DMS79 treated with DMSO at 0.1 percent for 48 hours (cell line): ENCODE measurements at regions not wholly inside any gene's neighbourhood (a gene's known extent, or its start where the extent isn't known, plus 50 kb on each side); places are given as distances from the start of the nearest gene placed in this dataset.

Source experiments
- DNase-seq: peaks from one replicate; lab custom pipeline; 2025; lab: John Stamatoyannopoulos, UW

DNA sequence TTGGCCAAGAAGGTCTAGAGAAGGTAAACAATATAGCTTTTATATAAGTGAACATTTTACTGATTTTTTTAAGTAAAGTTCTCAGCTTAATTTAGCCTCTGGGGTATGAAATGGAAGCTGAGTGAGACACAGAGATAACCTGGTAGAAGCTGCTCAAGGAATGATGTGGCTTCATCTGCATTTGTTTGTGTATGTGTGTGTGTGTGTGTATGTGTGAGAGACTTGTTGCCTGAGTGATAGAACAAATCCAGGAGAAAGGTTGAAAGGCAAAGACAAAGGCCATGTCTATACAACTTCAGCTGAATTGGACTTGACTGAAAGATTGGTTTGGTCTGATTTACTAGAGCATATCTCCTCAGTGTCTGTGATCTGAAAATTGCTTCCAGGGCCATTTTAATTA, 63.6 kb downstream of the PCDH7 start:
- DNase-seq: no peak

DNA sequence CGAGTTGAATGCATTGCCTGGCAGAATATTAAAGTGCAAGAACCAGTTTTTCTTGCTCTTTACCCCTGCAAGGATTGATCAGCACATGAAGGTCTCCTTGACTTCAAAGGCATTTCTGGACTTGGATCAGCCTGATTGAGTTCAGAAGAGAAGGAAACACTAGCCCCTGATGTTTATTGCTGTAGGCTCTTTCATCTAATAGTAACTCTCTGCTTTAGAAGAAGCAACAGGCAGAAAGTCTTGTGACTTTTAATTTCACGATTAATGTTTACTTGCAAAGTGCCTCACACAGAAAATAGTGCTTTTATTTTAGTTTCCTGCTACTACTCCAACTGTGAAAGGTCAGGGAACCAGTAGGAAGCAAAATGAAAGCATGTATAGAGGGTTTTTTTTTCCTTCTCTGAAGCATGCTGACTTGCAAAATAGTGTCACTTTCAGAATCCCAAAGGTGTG, 69.1 kb downstream of the PCDH7 start:
- DNase-seq: no peak

DNA sequence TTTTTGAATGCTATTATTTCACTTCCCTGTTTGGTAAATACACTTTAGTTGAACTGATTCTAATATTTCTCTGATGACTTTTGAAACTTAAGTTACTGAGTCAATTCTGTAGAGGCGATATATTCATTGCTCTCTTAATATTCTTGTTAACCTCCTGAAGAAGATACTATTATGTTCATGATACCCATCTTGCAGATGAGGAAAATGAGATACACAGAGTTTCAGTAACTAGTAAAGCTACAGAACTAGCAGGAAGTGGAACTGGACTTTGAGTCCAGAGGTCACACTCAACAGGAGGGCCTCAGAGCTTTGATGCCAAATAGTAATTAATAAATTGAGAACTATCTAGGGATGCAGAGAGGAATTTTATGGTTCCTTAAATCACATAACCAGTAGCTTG, 70.0 kb downstream of the PCDH7 start:
- DNase-seq: no peak

DNA sequence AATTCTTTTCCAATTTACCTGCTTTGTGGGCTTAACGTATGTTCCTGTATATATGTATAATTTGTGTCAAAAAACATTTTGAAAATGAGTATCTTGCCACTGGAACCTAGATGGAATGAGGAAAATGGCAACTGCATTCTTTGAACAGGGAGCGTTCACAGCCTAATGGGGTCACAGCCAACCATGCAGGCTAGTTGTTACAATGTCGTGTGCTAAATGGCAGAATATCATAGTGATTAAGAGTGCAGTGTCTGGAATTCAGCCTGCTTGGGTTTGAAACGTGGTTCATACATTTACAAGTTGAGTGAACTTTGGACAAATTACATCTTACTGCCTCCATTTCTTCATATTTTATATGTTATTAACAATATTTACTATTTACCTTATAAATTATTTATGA, 70.8 kb downstream of the PCDH7 start:
- no peak for DNase-seq

DNA sequence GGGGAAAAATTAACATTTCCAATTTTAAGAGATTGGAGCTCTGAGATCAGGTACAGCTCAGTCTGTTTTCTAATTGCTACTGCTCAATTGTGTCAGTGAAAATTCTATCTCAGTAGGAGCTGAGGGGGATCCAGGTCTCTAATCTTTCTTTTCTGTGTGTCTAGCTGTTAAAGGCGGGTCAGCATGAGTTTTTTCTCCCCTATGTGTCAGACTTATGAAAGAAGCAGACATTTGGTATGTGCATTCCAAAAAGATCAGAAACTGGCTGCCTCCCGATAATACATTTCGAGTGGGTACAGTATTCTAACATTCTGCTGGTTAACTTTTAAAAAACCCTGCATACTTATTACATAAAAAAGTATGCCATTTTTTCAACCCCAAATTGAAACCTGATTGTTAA, 72.4 kb downstream of the PCDH7 start:
- DNase-seq: no peak

DNA sequence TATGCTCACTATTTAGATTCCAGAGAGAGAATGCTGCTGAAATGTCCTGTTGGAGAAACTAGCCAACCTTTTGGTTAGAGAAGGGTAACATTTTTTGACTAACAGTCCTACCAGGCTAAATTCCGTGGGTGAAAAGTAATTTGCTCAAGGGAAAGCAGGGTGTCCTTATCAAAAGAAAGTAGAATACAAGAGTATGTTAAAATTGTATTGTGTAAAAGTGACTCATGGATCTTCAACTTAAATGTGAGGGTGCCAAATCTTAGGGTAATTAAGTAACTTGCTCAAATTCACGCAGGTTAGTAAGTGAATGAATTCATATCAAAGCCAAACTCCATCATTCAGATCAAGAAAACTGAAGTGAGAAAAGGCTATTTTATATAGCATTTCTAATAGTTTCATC, 81.7 kb downstream of the PCDH7 start:
- no peak for DNase-seq

DNA sequence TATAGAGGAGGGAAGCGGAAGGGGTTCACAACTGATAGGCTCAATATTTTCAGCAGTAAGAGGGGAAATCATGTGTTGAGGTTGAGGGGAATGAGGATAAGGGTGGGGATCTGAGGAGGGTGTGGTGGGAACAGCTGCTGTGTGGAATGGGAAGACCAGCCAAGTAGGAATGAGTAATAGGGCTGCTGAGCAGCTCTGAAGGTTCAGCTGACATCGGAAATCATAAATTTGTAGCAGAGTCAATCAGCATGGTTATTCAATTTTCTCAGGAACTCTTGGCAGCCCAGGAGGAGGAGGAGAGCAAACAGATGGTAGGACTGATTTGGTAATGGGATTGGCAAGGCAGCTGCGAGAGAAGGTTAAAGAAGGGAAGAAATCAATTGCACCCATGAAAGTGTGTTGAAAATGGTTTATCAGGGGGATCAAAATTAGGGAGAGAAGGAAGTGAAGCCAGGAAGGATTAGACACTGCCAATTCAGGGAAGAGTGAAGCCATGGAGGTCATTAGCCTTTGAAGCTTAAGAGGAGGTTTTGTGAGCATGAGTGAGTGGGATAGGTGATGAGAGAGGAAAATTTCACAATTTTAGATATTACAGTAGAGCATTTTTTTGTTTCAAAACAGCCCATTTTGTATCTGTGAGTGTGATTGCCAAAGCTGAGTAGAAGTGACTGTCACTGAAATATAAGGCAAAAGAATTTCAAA, 82.6 kb downstream of the PCDH7 start:
- no peak for DNase-seq

DNA sequence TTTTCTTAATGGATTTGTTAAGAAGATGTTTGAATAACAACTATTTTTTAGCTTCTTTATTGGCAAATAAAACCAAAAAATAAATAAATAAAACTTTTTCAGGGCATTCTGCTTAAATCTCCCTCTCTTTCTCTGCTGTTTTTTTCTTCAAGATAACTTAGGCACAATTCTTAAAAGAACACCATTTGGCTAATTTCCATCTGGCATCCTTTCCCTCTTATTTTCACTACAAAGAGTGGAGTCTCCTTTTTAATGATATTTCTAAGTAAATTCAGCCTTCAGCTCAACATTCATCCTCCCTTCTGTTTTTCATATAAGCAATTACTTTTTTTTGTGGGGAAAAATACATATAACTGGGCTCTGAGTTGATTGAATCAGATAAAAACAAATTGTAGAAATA, 88.1 kb downstream of the PCDH7 start:
- DNase-seq: no peak

DNA sequence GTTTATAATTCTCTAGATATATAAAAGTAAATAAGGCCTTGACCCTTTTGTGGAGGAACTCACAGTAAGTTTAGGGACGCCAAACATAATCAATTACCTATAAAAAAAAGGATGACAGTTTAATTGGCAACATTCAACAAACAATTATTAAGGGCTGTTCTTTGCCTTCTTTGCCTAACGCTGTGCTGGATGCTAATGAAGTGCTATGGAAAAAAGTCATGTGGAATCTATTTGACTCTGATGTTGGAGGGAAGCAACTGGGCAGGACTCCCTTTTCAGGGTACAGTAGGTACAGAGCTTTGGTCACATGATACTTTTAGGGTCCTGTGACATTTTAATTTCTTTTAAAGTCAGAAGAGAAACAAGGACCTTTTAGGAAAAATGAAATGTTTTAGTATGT, 91.1 kb downstream of the PCDH7 start:
- no peak for DNase-seq

DNA sequence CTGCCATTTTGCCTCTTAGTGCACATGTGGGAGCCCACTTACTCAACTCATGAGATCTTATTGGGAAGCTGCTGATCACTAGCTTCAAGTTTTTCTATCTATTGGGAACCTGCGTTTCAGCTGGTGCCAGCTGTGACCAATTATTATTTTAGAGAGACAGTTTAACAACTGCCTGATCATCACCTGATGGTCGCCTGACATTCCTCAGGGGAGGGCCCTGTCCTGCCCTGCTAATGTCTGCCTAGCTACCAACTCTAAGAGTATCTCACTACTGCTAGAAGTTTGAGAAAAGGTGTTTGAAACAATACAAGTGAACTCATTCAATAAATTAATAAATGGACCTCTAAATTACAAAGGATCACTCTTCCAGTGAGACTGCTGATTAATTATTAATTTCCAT, 95.5 kb downstream of the PCDH7 start:
- DNase-seq: no peak

DNA sequence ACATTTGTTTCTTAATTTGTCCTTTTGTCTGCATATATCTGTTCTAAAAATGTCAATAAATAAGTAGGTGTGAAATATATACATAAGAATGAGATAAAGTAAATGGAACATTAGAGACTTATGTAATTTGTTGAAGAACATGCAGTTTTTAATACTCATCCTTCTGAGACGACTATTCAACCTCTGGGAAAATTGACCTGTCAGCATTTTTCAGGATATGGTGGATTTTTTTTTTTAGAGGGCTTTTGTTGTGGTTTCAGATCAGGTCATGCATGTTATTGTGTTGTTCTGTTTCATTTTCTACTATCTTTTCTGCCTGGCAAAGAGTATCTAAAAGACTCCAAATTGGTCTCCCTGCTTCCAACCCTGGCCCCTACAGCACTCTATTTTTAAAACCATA, 97.3 kb downstream of the PCDH7 start:
- DNase-seq: no peak

DNA sequence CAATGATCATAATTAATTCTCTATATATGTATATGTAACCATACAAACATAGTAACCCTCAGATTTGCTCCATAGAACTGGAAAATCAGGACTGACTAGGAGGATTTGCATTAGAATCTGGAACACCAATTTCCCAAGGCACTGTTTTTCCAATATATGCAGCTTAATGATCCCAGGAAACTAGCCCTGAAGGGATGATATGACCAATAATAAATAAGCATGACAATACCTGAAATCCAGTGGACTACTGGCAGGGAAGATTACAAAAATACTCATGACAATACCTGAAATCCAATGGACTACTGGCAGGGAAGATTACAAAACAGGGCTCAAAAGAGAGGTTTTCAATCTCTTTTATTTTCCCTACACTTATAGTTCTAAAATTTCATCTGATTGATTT, 98.4 kb downstream of the PCDH7 start:
- no peak for DNase-seq

DNA sequence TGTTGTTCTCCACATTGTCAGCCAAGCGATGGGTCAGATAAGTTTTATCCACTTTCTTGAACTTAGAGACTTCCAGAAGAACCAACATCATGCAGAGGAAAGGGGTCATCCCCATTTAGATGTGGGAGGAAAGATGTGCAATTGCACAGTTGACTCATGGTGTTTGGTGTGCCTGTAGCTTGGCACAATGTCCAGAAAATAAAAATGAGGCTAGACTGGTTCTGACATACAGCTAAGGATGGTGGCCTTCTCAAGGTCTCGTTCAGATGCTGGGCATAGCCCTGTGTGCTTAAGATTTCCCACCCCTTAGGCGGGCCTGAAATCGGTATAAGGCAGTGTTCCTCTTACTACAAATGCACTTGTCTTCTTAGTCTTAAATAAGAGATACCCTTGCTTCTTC, 101.1 kb downstream of the PCDH7 start:
- no peak for DNase-seq

DNA sequence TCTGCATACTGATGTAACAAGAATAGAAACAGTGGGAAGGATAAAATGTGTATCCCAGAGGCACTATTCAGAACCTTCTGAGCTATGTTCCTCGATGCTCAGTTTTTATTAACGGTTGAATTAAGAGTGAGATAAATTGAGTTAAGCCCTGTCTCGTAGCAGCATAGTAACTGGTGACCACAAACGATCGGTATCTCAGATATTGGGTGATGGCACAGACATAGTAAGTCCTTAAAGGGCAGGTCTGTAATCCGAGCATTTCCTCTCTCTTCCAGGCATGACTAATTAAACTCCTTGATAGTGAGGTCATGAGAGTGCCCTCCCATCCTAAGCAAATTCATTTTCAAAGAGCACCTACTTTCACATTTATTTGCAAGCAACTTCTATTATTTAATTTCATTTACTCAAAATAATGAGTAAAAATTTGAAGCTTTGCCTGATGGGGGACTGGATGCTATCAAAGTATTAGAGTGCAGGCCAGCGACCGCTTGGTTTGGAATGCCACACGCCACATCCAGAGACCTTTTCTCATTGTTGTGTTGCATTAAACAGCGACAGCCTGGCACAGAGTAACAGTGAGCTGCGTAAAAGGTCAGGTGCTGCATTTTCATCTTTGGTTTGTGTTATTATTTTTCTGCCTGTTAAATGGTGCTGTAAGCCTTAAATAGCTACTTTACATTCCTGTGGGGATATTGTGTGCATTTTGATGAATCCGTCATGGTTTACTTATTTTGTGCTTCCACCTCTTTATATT, 101.9 kb downstream of the PCDH7 start:
- no peak for DNase-seq

DNA sequence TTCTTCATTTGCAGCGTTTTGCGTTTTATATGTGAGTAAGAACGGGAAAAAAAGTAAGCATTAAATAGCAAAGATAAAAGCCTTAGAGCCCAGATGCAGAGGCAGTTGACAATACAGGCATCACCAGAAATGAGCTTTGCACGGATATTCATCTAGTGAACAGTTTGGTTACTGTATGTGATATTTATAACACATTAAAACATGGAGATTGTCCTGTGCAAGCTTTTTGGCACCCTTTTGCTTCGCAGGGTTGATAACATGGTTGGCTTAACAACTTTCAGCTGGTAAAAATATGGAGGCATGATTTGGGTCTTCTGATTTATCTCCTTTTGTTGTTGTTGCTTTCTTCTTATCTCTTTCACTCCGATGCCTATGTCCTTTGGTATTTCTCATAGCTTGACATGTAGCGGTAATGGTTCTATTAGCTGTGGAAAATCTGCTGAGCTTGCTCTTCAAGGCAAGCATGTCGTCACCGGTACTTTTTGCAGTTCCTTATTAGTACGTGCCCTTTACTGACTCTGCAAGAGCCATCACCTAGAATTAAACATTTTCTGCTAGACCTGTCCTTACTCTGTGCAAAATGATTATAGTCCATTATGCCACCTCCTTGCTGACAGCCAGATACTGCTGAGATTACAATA, 102.9 kb downstream of the PCDH7 start:
- DNase-seq: no peak

DNA sequence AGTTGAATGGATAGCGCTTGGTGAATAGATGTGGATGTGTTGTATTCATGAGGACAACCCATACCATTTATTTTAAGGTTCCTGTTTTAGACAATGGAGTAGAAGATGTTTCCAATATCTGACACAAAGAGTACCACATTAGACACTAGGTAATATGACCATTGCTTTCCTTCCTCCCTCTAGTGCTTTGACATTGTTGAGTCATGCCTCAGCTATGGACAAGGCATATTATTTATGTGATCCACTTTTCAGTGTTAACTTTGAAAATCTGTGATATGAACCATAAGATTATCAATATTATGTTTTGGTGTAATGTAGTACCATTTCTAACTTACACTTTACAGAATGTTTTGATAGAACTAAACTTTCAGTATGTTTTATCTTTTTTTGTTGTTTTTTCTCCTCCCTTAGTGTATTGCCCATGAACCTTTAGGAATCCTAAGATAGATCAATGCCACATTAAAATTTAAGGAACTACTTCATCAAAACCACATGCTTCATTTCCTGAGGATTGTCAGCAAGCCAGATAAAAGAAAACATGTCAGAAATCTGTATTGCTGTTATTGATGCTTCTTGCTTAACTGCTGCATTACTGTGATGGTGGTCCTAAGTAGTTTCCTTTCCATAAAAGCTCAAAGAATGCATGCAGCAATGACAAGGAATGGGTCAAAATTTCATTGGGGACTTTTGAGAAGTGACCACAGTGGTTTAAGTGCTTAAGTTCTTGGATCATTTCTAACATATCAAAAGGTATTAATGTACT, 105.0 kb downstream of the PCDH7 start:
- no peak for DNase-seq

DNA sequence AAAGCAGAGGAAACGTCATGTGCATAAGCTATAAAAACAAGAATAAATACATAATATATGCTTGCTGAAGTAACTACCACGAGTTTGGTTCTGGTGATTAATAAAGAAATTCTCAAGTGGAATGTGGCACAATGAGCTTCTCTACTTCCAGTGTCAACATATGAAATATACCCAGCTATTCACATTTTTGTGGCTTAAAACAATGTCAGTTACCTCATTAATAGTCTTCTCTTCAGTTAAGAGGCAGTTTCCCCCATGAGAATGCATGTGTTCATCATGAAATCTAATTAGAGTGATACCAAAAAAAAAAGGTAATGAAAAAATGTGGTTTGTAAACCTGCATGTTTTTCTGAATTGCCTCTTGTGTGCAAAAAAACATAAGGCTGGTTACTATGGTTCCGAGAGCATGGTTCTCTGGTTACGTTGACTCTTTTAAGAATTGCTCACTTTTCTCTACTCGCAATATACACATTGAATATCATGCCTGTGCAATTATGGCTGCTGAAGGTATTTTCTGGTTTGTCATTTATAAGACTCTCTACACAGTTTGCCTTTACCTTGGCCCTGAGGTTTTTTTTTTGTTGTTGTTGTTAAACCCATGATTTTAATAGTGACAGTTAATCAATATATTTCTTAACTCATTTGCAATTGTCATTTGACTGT, 108.2 kb downstream of the PCDH7 start:
- DNase-seq: no peak

DNA sequence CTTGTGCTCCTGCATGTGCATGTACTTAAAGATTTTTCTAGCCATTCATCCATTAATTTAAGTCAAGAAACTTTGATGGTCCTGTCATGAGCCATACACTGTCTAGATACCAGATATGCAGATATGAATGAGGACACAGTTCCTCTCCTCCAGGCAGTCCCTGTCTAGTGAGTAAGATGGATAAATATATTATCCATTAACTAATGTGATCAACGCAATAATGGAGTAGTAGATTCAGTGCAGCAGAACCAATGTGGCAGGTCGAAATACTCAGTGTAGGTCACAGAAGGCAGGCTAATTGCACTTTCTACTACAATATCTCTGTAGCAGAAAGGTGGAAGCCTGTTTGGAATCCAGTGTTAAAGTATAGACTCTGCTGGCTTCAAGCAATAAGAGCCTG, 112.5 kb downstream of the PCDH7 start:
- no peak for DNase-seq

DNA sequence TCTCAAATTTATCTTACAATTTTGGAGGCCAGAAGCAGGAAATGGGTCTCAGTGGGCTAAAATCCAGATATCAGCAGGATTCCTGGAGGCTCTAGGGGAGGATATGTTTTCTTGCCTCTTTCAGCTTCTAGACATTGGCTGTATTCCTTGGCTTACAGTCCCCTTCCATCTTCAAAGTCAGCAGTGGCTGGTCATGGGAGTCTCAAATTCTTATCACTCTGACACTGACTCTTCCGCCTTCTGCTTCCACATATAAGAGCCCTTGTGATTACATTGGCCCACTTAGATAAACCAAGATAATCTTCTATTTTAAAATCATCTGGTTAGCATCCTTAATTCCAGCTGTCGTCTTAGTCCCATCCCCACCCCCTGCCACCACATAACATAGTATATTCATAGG, 113.0 kb downstream of the PCDH7 start:
- DNase-seq: no peak

DNA sequence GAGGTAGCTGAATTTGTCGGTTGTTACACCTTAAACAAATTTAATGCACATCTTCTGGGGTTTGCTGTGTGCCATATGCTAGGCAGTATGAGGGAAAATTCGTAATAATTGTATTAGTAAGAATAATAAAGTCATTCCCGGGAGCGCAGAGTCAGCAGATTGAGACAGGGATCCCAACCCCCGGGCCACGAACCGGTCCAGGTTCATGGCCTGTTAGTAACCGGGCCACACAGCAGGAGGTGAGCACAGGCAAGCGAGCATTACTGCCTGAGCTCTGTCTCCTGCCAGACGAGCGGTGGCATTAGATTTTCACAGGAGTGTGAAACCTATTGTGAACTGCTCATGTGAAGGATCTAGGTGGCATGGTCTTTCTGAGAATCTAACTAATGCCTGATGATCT, 114.9 kb downstream of the PCDH7 start:
- no peak for DNase-seq

DNA sequence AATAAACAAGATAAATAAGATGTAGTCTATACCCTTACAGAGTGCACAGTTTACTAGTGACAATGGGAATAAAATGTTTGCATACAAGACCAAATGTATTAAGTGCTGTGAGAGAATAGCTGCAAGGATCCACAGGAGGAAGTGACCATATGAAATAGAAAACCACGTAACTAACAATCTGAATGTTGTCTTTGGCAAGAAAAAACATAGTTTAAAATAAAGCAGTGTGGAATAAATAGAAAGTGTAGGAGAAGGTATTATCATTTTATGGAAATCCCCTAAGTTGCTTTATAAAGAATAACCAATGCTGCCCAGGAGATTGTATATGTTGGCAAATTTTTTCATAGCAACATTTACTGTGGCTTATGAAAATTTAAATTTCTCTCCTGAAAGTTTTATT, 116.1 kb downstream of the PCDH7 start:
- no peak for DNase-seq

DNA sequence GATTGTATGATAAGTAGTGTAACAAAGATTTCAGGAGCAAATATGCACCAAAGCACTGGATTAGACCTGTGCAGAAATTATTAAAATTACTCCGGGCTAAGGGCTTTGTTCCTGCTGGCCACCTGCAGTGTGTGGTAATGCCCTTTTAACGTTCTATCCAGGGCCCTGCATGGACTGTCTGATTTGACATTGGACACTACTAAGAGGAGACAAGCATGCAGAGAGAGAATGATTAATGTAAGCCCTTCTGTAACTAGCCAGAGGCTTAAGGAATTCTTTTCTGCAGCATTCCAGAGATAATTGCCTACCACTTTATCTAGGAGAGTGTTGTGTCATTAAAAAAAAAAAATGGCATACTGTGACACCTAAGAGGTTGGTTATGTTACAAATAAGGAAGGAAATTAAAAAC, 117.0 kb downstream of the PCDH7 start:
- no peak for DNase-seq
